ENCODE measurements at regions not wholly inside any gene's neighbourhood (a gene's known extent, or its start where the extent isn't known, plus 50 kb on each side); places are given as distances from the start of the nearest gene placed in this dataset.

DNA sequence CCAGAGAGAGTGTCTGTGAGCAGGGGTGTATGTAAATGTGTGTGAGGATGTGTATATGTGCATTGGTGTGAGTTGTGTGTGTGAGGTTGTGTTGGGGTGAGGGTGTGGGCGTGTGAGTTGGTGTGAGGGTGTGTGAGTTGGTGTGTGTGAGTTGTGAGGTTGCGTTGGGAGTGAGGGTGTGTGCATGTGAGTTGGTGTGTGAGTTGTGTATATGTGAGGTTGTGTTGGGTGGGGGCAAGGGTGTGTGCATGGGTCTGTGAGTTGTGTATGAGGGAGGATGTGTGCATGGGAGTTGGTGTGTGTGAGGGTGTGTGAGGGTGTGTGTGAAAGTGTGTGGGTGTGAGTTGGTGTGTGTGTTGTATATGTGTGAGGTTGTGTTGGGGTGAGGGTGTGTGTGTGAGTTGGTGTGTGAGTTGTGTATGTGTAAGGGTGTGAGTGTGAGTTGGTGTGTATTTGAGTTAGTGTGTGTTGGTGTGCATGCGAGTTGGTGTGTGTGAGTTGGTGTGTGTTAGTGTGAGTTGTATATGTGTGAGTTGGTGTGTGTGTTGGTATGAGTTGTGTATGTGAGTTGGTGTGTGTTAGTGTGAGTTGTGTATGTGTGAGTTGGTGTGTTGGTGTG lies 161.6 kb upstream of the IER5L start:
- ATAC-seq (ENCODE audit: low read depth in 2 of 2), result no peak

GRCh38 chr9:129338724-129339430 lies 160.8 kb upstream of the IER5L start:
- no peak overlapping the region for H3K4me3 ChIP-seq (ENCODE audit: low read depth, low read length)
- Mint-ChIP-seq H3K27ac (no peak overlapping the region), H3K36me3 (no peaks in the 10 kb centered on the region), H3K27me3 (peaks cover 16% of the 10 kb centered on the region), H3K4me1 (peaks cover 4 to 25% (median 7%) of the 10 kb centered on the region in 4 donors), H3K9me3 (peaks cover 0 to 3% (median 0%) of the 10 kb centered on the region in 7 donors), H3K4me3 (no peak overlapping the region)
- H3K27ac ChIP-seq (ENCODE audit: insufficient read depth, low read length, poor library complexity, severe bottlenecking), result no peak overlapping the region
- no peaks in the 10 kb centered on the region for H3K36me3 ChIP-seq (ENCODE audit: control insufficient read depth, insufficient read depth, low read length)
- H3K4me1 ChIP-seq (ENCODE audit: control insufficient read depth, insufficient read depth, low read length, poor library complexity, severe bottlenecking), result peaks cover 12% of the 10 kb centered on the region
- DNase-seq (no peak), ATAC-seq (ENCODE audit: low read depth in 2 of 2) (no peak)
- no peaks in the 10 kb centered on the region for H3K27me3 ChIP-seq (ENCODE audit: control insufficient read depth, insufficient read depth, low read length)
- no peaks in the 10 kb centered on the region for H3K9me3 ChIP-seq (ENCODE audit: control insufficient read depth in 2 of 2, low read length in 2 of 2)

More for the DNA sequence above, 161.6 kb upstream of the IER5L start:
- Mint-ChIP-seq H3K4me1 (peaks cover 2 to 21% (median 7%) of the 10 kb centered on the region in 4 donors), H3K27me3 (peaks cover 16% of the 10 kb centered on the region), H3K9me3 (peaks cover 0 to 3% (median 0%) of the 10 kb centered on the region in 7 donors), H3K36me3 (no peaks in the 10 kb centered on the region), H3K4me3 (no peak overlapping the region), H3K27ac (no peak overlapping the region)
- no peaks in the 10 kb centered on the region for H3K27me3 ChIP-seq (ENCODE audit: control insufficient read depth, insufficient read depth, low read length)
- peaks cover 12% of the 10 kb centered on the region for H3K4me1 ChIP-seq (ENCODE audit: control insufficient read depth, insufficient read depth, low read length, poor library complexity, severe bottlenecking)
- H3K9me3 ChIP-seq (ENCODE audit: control insufficient read depth in 2 of 2, low read length in 2 of 2), result no peaks in the 10 kb centered on the region
- no peak for DNase-seq
- H3K4me3 ChIP-seq (ENCODE audit: low read depth, low read length), result no peak overlapping the region
- no peak overlapping the region for H3K27ac ChIP-seq (ENCODE audit: insufficient read depth, low read length, poor library complexity, severe bottlenecking)
- no peaks in the 10 kb centered on the region for H3K36me3 ChIP-seq (ENCODE audit: control insufficient read depth, insufficient read depth, low read length)

DNA sequence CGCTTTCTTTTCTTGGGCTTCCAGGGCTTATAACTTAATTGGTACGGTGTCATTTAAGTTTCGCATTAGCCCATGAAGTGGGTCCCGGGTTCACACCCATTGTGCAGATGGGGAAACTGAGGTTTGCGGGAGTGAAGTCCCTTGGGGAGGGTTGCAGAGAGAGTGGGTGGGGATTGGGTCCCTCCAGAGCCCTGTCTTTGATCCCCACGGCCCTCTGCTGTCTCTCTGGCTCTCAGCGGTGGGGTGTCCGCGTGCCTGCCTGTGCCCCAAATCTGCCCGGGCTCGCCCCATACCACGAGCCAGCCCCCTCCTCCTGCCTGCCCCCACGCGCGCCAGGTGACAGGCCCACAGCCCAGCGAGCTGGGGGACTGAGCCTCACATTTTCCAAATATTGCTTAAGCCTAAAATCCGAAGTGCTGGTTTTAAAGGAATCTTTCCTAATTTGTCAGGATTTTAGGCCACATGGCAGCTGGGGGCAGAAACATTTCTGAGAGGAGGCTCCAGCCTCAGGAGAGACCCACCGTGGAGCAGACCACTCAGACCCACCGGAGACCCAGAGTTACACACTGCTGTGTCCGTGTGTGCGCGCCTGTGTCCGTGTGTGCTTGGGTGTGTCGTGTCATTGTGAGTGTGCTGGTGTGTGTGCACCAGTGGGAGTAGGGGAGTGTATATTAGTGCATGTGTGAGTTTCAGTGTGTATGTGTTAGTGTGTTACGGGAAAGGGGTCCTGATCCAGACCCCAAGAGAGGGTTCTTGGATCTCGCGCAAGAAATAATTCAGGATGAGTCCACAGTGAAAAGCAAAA lies 159.5 kb upstream of the IER5L start:
- no peaks in the 10 kb centered on the region for H3K9me3 ChIP-seq (ENCODE audit: control insufficient read depth in 2 of 2, low read length in 2 of 2)
- ATAC-seq (ENCODE audit: low read depth in 2 of 2) (no peak), DNase-seq (no peak)
- no peaks in the 10 kb centered on the region for H3K27me3 ChIP-seq (ENCODE audit: control insufficient read depth, insufficient read depth, low read length)
- H3K4me3 ChIP-seq (ENCODE audit: low read depth, low read length), result peak overlapping the region; percentile 32
- no peak overlapping the region for H3K27ac ChIP-seq (ENCODE audit: insufficient read depth, low read length, poor library complexity, severe bottlenecking)
- peaks cover 12% of the 10 kb centered on the region for H3K4me1 ChIP-seq (ENCODE audit: control insufficient read depth, insufficient read depth, low read length, poor library complexity, severe bottlenecking)
- H3K36me3 ChIP-seq (ENCODE audit: control insufficient read depth, insufficient read depth, low read length), result no peaks in the 10 kb centered on the region
- Mint-ChIP-seq H3K27me3 (peaks cover 16% of the 10 kb centered on the region), H3K9me3 (peaks cover 0 to 2% (median 0%) of the 10 kb centered on the region in 7 donors), H3K4me1 (peaks cover 4 to 27% (median 8%) of the 10 kb centered on the region in 4 donors), H3K36me3 (no peaks in the 10 kb centered on the region), H3K27ac (peak overlapping the region in 1 of 3 donors; percentile 21), H3K4me3 (peak overlapping the region; percentile 56 to 92 (median 84))

GRCh38 chr9:129336601-129337331 lies 158.7 kb upstream of the IER5L start:
- Histone ChIP-seq H3K27me3 (ENCODE audit: control insufficient read depth, insufficient read depth, low read length) (no peaks in the 10 kb centered on the region), H3K9me3 (ENCODE audit: control insufficient read depth in 2 of 2, low read length in 2 of 2) (no peaks in the 10 kb centered on the region), H3K36me3 (ENCODE audit: control insufficient read depth, insufficient read depth, low read length) (no peaks in the 10 kb centered on the region), H3K4me1 (ENCODE audit: control insufficient read depth, insufficient read depth, low read length, poor library complexity, severe bottlenecking) (peaks cover 12% of the 10 kb centered on the region), H3K4me3 (ENCODE audit: low read depth, low read length) (peak overlapping the region; percentile 32), H3K27ac (ENCODE audit: insufficient read depth, low read length, poor library complexity, severe bottlenecking) (no peak overlapping the region)
- Mint-ChIP-seq H3K36me3 (no peaks in the 10 kb centered on the region), H3K4me1 (peaks cover 4 to 27% (median 8%) of the 10 kb centered on the region in 4 donors), H3K4me3 (peak overlapping the region; percentile 36 to 92 (median 84)), H3K27me3 (peaks cover 16% of the 10 kb centered on the region), H3K27ac (no peak overlapping the region), H3K9me3 (peaks cover 0 to 2% (median 0%) of the 10 kb centered on the region in 7 donors)
- ATAC-seq (ENCODE audit: low read depth in 2 of 2), result peak; percentile 49 to 50
- DNase-seq, result peak in 2 of 3 donors; percentile 21 to 47

DNA sequence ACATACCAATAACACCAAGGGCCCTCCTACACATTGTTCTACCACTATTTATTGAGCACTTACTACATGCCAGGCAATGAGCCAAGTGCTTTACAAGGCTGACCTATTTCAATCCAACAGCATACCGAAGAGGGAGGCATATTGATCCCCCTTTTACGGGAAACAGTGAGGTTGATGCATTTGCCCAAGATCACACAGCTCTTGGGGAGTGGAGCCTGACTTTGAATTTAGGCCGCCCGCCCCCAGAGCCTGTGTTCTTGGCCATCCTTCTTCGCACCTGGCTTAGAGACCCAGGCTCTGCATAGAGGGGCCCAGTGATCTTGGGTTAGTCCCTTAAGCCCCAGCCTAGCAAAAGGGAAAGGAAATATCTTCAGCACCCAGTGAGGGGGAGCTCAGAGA lies 158.1 kb upstream of the IER5L start:
- H3K27ac ChIP-seq (ENCODE audit: insufficient read depth, low read length, poor library complexity, severe bottlenecking), result no peak overlapping the region
- ATAC-seq (ENCODE audit: low read depth in 2 of 2) (no peak), DNase-seq (no peak)
- Mint-ChIP-seq H3K27ac (no peak overlapping the region), H3K27me3 (peaks cover 16% of the 10 kb centered on the region), H3K4me3 (peak overlapping the region; percentile 36 to 92 (median 84)), H3K4me1 (peaks cover 4 to 27% (median 8%) of the 10 kb centered on the region in 4 donors), H3K36me3 (no peaks in the 10 kb centered on the region), H3K9me3 (peaks cover 0 to 2% (median 0%) of the 10 kb centered on the region in 7 donors)
- H3K36me3 ChIP-seq (ENCODE audit: control insufficient read depth, insufficient read depth, low read length), result no peaks in the 10 kb centered on the region
- no peak overlapping the region for H3K4me3 ChIP-seq (ENCODE audit: low read depth, low read length)
- H3K9me3 ChIP-seq (ENCODE audit: control insufficient read depth in 2 of 2, low read length in 2 of 2), result peaks cover 0 to 2% of the 10 kb centered on the region in 2 experiments
- peaks cover 12% of the 10 kb centered on the region for H3K4me1 ChIP-seq (ENCODE audit: control insufficient read depth, insufficient read depth, low read length, poor library complexity, severe bottlenecking)
- no peaks in the 10 kb centered on the region for H3K27me3 ChIP-seq (ENCODE audit: control insufficient read depth, insufficient read depth, low read length)

DNA sequence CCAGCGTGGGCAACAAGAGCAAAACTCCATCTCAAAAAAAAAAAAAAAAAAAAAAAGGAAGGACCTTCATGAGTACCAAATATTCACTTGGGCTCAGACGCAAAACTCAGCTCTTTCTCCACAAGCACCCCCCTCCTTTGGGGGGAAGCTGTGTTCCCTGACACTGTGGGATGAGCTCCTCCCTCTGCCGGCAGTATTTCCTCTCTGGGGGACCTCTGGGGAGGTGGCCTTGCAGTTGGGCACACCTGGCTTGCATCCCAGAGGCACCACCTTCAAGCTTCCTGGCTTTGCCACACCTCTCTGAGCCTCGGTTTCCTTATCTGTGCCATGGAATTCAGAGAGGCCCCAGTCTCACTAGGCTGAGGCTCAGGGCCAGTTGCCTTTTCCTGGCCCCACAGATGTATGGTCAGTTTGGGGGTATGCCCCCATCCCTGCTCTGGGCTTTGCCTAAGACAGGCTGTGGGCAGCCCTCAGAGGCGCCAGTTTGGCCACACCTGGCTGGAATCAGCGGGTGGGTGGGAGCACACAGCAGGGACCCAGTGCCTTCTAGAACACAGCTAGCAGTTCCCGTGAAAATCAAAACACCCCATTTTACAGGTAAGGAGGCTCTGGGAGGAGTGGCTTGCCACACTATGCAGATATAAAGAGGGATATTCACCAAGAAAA lies 157.5 kb upstream of the IER5L start:
- no peak for DNase-seq
- Mint-ChIP-seq H3K27ac (no peak overlapping the region), H3K36me3 (no peaks in the 10 kb centered on the region), H3K4me1 (peaks cover 4 to 27% (median 8%) of the 10 kb centered on the region in 4 donors), H3K27me3 (peaks cover 16% of the 10 kb centered on the region), H3K4me3 (peak overlapping the region; percentile 36 to 88 (median 67)), H3K9me3 (peaks cover 0 to 4% (median 0%) of the 10 kb centered on the region in 7 donors)
- Histone ChIP-seq H3K4me3 (ENCODE audit: low read depth, low read length) (no peak overlapping the region), H3K36me3 (ENCODE audit: control insufficient read depth, insufficient read depth, low read length) (no peaks in the 10 kb centered on the region), H3K4me1 (ENCODE audit: control insufficient read depth, insufficient read depth, low read length, poor library complexity, severe bottlenecking) (peaks cover 12% of the 10 kb centered on the region), H3K27ac (ENCODE audit: insufficient read depth, low read length, poor library complexity, severe bottlenecking) (no peak overlapping the region), H3K27me3 (ENCODE audit: control insufficient read depth, insufficient read depth, low read length) (no peaks in the 10 kb centered on the region), H3K9me3 (ENCODE audit: control insufficient read depth in 2 of 2, low read length in 2 of 2) (peaks cover 0 to 7% of the 10 kb centered on the region in 2 experiments)
- no peak for ATAC-seq (ENCODE audit: low read depth in 2 of 2)
